Skin of body (tissue), 1 donor: ENCODE measurements at regions not wholly inside any gene's neighbourhood (a gene's known extent, or its start where the extent isn't known, plus 50 kb on each side); places are given as distances from the start of the nearest gene placed in this dataset.

ENCODE experiments used
- DNase-seq: peaks from one replicate; lab custom pipeline; 2025; lab: John Stamatoyannopoulos, UW

GRCh38 chr3:161990036-161990435, 493.4 kb downstream of the OTOL1 start:
- DNase-seq, result no peak

DNA sequence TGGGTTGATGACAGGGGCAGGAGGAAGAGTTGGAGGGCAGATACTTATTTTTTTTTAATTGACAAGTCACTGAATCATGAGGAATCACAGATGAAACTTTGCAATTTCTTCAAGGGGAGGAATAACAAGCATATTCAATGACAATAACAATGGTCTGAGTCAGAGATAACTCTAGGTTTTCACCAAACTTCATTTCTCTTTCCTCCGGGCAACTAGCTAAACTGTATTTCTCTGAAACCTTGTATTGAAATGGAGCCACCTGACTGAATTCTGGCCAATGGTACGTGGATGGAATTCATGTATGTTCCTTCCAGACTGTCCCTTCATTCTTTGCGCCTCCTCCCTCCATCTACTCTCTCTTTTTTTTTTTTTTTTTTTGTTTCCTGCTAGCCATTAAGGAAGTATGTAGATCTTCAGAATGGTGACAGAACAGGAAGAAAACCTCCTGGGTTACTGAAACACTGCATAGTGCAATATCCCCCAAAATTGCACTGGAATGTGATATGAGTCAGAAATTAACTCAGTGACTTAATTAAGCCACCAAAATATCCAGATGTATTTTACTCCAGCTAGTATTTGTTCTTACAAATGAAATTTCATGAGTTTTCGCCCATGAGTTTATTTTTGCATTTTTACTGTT, 495.4 kb downstream of the OTOL1 start:
- no peak for DNase-seq

DNA sequence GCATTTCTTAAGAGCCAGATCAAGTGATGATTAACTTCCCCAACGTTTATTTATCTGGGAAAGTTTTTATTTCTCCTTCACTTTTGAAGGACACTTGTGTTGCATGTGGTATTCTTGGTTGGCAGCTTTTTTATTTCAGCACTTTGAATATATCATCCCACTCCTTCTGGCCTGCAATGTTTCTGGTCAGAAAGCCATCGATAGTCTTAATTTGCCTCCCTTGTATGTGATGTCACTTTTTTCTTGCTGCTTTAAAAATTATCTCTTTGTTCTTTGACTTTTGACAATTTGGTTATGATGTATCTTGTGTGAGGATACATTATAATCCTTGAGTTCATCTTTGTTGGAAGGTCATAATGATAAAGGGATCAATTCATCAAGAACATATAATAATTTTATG, 503.2 kb downstream of the OTOL1 start:
- DNase-seq, result no peak

GRCh38 chr3:162007722-162008121, 511.1 kb downstream of the OTOL1 start:
- peak; percentile 25 for DNase-seq

GRCh38 chr3:162012633-162013032, 516.0 kb downstream of the OTOL1 start:
- no peak for DNase-seq

DNA sequence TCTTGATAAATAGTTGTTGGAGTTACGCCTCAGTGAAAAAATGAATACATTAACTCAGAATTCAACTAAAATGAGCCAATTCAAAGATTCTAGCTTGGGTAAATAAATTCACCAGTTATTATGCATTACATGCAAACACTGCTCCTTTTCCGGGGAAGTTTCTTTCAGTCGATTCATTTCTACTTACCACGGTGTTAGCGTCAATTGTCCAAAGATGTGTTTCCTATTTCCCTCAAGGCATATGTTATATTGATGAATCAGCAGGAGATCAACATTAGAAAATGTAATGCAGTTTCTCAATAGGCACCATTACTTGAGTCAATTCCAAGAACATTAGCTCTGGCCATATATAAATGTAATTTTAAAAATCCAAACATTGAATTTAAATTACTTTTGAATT, 517.7 kb downstream of the OTOL1 start:
- no peak for DNase-seq

- peak; percentile 15 for DNase-seq
These were observed 519.2 kb downstream of the OTOL1 start for GRCh38 chr3:162015856-162016255.

DNA sequence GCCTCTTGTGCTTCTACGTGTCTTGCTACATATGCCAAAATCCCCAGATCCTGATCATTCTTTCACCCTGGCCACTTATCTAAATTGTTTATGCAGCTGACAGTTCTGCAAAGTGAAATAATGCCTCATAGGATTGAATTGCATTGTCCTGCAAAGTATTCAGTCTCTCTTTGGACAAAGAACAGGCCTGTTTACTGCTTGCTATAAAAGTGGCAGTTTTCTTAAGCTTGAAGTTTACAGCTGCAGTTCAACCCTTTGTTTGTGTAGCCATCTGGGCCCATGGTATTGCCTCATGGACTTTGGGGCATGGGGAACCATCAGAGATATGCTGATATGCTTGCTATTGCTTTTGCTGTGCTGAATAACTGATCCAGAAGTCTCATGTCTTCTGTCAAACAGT, 523.2 kb downstream of the OTOL1 start:
- no peak for DNase-seq

DNA sequence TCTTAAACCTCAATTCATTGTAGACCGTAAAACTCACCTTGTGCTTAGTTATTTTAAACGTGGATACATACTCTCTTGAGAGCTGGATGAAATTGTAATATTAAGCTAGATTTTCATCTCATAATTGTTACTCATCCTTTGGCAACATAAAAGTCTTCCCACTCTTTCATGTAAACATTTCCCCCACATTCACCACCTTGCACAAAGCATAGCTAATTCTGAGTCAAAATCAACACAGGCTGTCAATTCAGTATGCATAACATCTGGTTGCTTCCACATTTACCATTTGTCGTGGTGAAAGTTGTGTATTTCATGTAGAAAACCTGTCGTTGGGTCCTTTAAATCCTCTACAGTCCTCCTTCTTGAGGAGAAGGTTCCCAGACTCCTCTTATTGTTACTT, 524.6 kb downstream of the OTOL1 start:
- no peak for DNase-seq

DNA sequence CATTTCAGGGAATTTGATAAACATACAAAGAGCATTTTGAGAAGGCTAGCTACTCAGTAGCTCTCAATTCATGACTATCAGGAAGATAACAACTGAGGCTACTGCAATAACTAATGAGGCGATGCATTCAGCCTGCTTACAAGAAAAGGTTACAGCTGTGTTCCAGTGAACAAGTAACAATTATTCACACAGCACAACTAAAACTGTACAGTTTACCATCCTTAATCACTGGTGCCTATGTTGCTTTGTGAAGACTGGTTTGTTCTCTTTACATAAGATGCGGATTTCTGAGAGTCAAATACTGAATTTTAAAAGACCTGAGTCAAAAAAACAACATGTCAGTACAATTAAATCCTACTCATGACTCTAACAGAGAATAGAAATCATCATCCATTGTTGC, 526.3 kb downstream of the OTOL1 start:
- no peak for DNase-seq

- DNase-seq, result peak; percentile 70
These were observed 533.1 kb downstream of the OTOL1 start for GRCh38 chr3:162029736-162030135.

DNA sequence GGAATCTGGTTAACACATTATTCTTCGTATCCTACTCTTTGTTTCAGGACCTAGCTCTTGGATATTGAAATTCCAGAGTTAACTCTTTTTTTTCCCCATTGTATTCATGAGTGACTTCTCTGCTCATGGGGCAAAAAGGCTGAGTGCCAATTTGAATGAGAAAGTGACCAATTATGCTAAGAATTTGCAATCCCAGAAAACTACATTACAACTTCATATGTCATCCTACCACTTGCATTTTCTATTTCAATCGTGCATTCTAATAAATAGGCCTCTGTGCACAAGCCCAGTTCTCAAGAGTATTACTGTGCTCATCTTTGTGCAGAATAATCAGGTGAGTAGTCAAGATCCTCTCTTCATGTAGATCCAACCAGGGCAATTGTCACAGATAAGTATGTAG, 537.8 kb downstream of the OTOL1 start:
- no peak for DNase-seq

DNA sequence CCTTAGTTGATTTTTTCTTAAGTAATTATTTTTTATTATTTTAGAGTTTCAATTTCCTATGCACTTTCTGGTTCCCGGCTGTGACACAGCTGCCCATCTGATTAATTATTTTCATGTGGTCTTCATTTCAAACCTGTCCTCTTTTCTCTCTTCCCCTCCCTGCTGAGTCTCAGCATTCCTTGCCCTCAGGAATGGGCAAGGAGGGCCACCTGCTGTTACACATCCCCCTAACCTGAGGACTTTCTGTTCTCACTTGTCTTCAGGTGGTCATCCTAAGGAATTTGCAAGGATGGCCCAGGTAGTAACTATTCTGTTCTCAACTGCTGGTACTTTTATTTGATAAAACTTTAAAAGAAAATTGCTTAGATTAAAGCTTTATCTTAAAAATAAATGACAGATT, 545.0 kb downstream of the OTOL1 start:
- no peak for DNase-seq

GRCh38 chr3:162052636-162053035, 556.0 kb downstream of the OTOL1 start:
- no peak for DNase-seq

GRCh38 chr3:162072656-162073164, 576.1 kb downstream of the OTOL1 start:
- DNase-seq, result no peak

GRCh38 chr3:162073422-162073975, 576.9 kb downstream of the OTOL1 start:
- no peak for DNase-seq

DNA sequence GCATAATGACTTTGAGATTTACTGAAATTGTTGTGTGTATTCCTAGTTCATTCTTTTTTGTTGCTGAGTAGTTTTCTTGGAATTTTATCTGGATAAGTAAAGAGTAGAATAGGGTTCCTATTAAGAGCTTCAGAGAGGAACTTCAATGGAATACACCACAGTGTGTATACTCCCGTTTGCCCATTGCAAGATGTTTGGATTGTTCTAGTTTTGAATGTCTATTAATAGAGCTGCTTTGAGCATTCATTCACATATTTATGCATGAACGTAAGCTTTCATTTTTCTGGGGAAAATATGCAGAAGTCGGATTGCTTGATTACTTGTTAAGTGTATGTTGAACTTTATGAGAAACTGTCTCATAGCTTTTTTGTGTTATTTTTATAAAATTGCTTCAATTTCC, 580.5 kb downstream of the OTOL1 start:
- no peak for DNase-seq

DNA sequence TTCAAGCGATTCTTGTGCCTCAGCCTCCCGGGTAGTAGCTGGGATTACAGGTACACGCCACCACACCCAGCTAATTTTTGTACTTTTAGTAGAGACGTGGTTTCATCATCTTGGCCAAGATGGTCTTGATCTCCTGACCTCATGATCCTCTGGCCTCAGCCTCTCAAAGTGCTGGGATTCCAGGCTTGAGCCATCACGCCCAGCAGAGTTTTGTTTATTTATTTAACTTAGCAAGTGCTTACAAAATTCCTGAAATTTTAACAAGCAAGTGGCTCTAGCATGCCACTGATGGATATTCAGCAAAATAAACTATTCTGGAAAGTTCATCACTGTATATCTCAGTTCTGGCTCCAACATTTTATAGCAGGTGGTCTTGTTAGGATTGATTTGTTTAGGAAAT, 585.9 kb downstream of the OTOL1 start:
- no peak for DNase-seq

DNA sequence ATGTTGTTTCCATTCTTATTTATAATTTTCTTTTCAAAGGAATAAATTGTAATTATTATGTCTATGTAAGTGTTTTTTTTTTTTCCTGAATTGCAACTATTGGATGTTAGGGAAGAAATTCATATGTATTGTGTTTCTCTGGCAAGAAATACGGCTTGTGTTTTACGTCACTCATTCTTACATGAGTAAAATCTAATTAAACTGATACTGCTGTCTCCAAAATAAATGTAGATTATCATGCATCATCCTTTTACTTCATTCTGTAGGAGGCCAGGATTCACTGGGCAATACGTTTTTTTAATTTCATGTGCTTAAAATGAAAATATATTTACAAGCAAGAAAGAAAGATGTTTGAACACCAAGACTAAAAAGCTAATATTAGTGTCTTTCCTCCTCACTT, 590.8 kb downstream of the OTOL1 start:
- no peak for DNase-seq

GRCh38 chr3:162092751-162093150, 596.1 kb downstream of the OTOL1 start:
- no peak for DNase-seq

GRCh38 chr3:162094301-162094700, 597.7 kb downstream of the OTOL1 start:
- no peak for DNase-seq

DNA sequence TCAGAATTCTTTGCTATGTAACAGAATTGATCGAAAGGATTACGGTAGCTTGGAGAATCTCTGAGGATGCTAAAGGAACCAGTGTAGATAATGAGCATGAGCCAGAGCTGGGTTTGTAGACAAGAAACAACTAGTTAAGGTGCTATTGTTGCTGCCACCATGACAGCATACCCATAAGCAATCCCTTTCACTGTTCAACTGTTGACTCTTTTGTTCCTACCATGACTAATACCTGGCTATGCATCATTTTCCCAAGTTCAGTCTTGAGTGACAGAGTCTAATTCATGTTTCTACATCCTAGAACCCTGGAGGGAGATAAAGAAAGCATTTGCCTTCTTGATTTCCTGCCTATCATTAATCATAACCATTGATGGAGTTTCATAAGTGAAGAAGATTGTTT, 600.3 kb downstream of the OTOL1 start:
- no peak for DNase-seq

GRCh38 chr3:162103808-162104207, 607.2 kb downstream of the OTOL1 start:
- DNase-seq, result no peak

DNA sequence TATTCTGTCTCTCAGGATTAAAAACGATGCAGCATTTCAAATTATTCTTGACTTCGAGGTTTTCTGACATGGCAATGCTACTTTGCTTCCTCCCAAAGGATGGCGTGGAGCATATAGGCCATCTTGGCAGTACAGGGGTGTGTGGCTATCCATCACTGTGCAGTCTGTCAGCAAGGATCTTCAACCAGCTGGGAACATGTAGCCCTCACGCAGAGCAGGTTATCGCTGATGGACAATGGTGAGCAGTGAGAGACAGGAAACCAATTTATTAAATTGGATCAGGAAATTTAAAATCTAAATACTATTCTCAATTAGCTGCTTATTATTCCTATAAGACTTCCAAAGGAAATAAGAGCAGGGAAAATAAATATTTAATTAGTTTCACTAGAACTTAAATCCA, 615.3 kb downstream of the OTOL1 start:
- no peak for DNase-seq
